ENCODE measurements at regions not wholly inside any gene's neighbourhood (a gene's known extent, or its start where the extent isn't known, plus 50 kb on each side); places are given as distances from the start of the nearest gene placed in this dataset.
A peak's percentile ranks its signal among the peaks of the same experiment; 100 is the strongest.

- Histone ChIP-seq H3K36me3 (ENCODE audit: control insufficient read depth, insufficient read depth, low read length) (no peaks in the 10 kb centered on the region), H3K27me3 (ENCODE audit: control insufficient read depth, insufficient read depth, low read length) (no peaks in the 10 kb centered on the region), H2AFZ (ENCODE audit: low read length) (no peak overlapping the region), H3K79me2 (ENCODE audit: control insufficient read depth, insufficient read depth, low read length) (no peaks in the 10 kb centered on the region), H3K4me2 (ENCODE audit: extremely low read depth, insufficient read depth, low read length) (no peak overlapping the region), H3K4me3 (replicated peaks in 1 of 4; ENCODE audit: control extremely low read depth in 1 of 4, insufficient read depth in 1 of 4, low read depth in 3 of 4, low read length in 4 of 4) (no peak overlapping the region), H3K9ac (ENCODE audit: insufficient read depth, low read length) (no peak overlapping the region), H3K9me3 (ENCODE audit: control insufficient read depth, insufficient read depth, low read depth, low read length) (no peaks in the 10 kb centered on the region), H3K27ac (ENCODE audit: insufficient read depth, low read length) (no peak overlapping the region), H3K4me1 (ENCODE audit: control insufficient read depth, extremely low read depth, insufficient read depth, low read length) (peaks cover 4% of the 10 kb centered on the region), H4K20me1 (ENCODE audit: control insufficient read depth, extremely low read depth, insufficient read depth, low read length) (no peaks in the 10 kb centered on the region)
- DNase-seq (ENCODE audit: low read depth in 2 of 2) = peak; percentile 93 to 99
- no peak for TF ChIP-seq EZH2 (IDR thresholded peaks at IDR 0.05; ENCODE audit: low read length, missing control alignments)
- TF ChIP-seq CTCF (conservative IDR thresholded peaks at IDR 0.05 in 1 of 2, IDR thresholded peaks at IDR 0.05 in 1 of 2; ENCODE audit: low read depth in 1 of 2, low read length in 2 of 2) = no peak
These were observed 88.1 kb upstream of the CUX1 start for GRCh38 chr7:101729241-101729883.

GRCh38 chr7:101731502-101732084 is 85.8 kb upstream of the CUX1 start:
- H2AFZ ChIP-seq (ENCODE audit: low read length) = no peak overlapping the region
- no peaks in the 10 kb centered on the region for H4K20me1 ChIP-seq (ENCODE audit: control insufficient read depth, extremely low read depth, insufficient read depth, low read length)
- no peaks in the 10 kb centered on the region for H3K79me2 ChIP-seq (ENCODE audit: control insufficient read depth, insufficient read depth, low read length)
- H3K36me3 ChIP-seq (ENCODE audit: control insufficient read depth, insufficient read depth, low read length) = no peaks in the 10 kb centered on the region
- peak in 1 of 2 donors; percentile 3 for DNase-seq (ENCODE audit: low read depth in 2 of 2)
- no peak overlapping the region for H3K9ac ChIP-seq (ENCODE audit: insufficient read depth, low read length)
- no peak overlapping the region for H3K4me3 ChIP-seq (replicated peaks in 1 of 4; ENCODE audit: control extremely low read depth in 1 of 4, insufficient read depth in 1 of 4, low read depth in 3 of 4, low read length in 4 of 4)
- no peak overlapping the region for H3K4me2 ChIP-seq (ENCODE audit: extremely low read depth, insufficient read depth, low read length)
- TF ChIP-seq CTCF (conservative IDR thresholded peaks at IDR 0.05 in 1 of 2, IDR thresholded peaks at IDR 0.05 in 1 of 2; ENCODE audit: low read depth in 1 of 2, low read length in 2 of 2) = no peak
- TF ChIP-seq EZH2 (IDR thresholded peaks at IDR 0.05; ENCODE audit: low read length, missing control alignments) = no peak
- H3K27ac ChIP-seq (ENCODE audit: insufficient read depth, low read length) = no peak overlapping the region
- H3K4me1 ChIP-seq (ENCODE audit: control insufficient read depth, extremely low read depth, insufficient read depth, low read length) = peaks cover 4% of the 10 kb centered on the region
- H3K9me3 ChIP-seq (ENCODE audit: control insufficient read depth, insufficient read depth, low read depth, low read length) = no peaks in the 10 kb centered on the region
- no peaks in the 10 kb centered on the region for H3K27me3 ChIP-seq (ENCODE audit: control insufficient read depth, insufficient read depth, low read length)

GRCh38 chr7:101733713-101734475 is 83.5 kb upstream of the CUX1 start:
- Histone ChIP-seq H3K27ac (ENCODE audit: insufficient read depth, low read length) (no peak overlapping the region), H4K20me1 (ENCODE audit: control insufficient read depth, extremely low read depth, insufficient read depth, low read length) (no peaks in the 10 kb centered on the region), H2AFZ (ENCODE audit: low read length) (peak overlapping the region; percentile 67), H3K4me3 (replicated peaks in 1 of 4; ENCODE audit: control extremely low read depth in 1 of 4, insufficient read depth in 1 of 4, low read depth in 3 of 4, low read length in 4 of 4) (peak overlapping the region; percentile 16 to 48 (median 24)), H3K36me3 (ENCODE audit: control insufficient read depth, insufficient read depth, low read length) (no peaks in the 10 kb centered on the region), H3K4me1 (ENCODE audit: control insufficient read depth, extremely low read depth, insufficient read depth, low read length) (peaks cover 4% of the 10 kb centered on the region), H3K9me3 (ENCODE audit: control insufficient read depth, insufficient read depth, low read depth, low read length) (no peaks in the 10 kb centered on the region), H3K9ac (ENCODE audit: insufficient read depth, low read length) (no peak overlapping the region), H3K27me3 (ENCODE audit: control insufficient read depth, insufficient read depth, low read length) (no peaks in the 10 kb centered on the region), H3K79me2 (ENCODE audit: control insufficient read depth, insufficient read depth, low read length) (no peaks in the 10 kb centered on the region), H3K4me2 (ENCODE audit: extremely low read depth, insufficient read depth, low read length) (peak overlapping the region; percentile 82)
- no peak for TF ChIP-seq CTCF (conservative IDR thresholded peaks at IDR 0.05 in 1 of 2, IDR thresholded peaks at IDR 0.05 in 1 of 2; ENCODE audit: low read depth in 1 of 2, low read length in 2 of 2)
- TF ChIP-seq EZH2 (IDR thresholded peaks at IDR 0.05; ENCODE audit: low read length, missing control alignments) = no peak
- peak; percentile 66 to 77 for DNase-seq (ENCODE audit: low read depth in 2 of 2)
